NT2/D1 (cell line): ENCODE measurements at regions not wholly inside any gene's neighbourhood (a gene's known extent, or its start where the extent isn't known, plus 50 kb on each side); places are given as distances from the start of the nearest gene placed in this dataset.

ENCODE experiments used
- YY1 ChIP-seq: IDR thresholded peaks from 2 replicates; pipeline ENCODE4 v1.6.1; 2011; ENCODE audit not compliant: insufficient read length, insufficient read depth
- ZNF274 ChIP-seq: IDR thresholded peaks from 2 replicates; pipeline ENCODE4 v1.6.1; 2011; ENCODE audit warnings: mild to moderate bottlenecking, low read depth, low read length

GRCh38 chr5:79875230-79875629, 115.8 kb downstream of the MTX3 start:
- TF ChIP-seq ZNF274, result no peak
- no peak for TF ChIP-seq YY1
